HG03575 (cell line): ENCODE measurements at regions not wholly inside any gene's neighbourhood (a gene's known extent, or its start where the extent isn't known, plus 50 kb on each side); places are given as distances from the start of the nearest gene placed in this dataset.
"Not testable (repeated sequence)": the region's sequence is repeated elsewhere in the genome, so short reads cannot be mapped to it uniquely, and the experiment has no call there.

Experiments
- ATAC-seq: cut with Tn5 transposase; IDR thresholded peaks from one replicate; pipeline ENCODE4 v1.9.1; 2021; ENCODE audit not compliant: unreplicated experiment, insufficient number of reproducible peaks, low FRiP score; ENCODE audit errors: extremely low read depth

DNA sequence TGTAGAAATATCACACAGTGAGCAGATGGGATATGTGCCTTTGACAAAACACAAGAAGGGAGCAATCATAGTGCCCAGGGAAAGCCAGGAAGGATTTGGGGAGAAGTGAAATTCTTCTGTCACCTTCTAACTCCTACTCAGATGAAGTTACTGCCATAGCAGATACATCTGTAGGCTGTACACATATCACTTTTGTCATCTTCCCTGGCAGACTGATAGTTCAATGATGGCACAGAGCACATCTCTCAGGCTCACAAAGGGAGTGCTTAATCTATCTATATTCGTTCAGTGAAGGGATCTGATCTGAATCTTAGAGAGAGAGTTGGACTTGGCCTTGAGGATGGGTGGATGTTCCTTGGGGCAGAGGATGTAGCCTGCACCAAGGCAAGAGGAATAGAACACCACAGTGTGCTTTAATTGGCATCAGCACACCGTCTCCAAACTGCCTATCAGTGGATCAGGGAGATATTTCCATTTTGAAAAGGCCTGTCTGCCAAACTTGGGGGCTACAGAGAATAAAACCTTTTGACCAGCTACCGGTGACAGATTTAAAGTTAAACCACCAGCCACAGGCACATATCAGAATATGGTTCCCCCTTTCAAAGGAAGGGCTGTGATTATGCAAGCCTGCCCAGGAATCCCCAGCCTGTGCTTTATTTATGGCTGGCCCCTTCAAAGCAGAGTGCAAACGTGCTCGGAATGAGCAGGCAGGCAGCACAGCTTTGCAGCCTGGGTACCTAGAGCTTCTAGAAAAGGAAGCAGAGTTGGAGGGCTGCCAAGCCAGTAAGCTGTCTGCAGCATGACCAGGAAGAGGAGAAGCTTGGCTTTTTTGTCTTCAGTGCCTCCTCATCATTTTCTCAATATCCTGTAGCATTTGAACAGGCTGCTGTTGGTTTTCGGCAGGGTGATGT, 165.5 kb upstream of the DYRK2 start:
- peak; percentile 40 for ATAC-seq

DNA sequence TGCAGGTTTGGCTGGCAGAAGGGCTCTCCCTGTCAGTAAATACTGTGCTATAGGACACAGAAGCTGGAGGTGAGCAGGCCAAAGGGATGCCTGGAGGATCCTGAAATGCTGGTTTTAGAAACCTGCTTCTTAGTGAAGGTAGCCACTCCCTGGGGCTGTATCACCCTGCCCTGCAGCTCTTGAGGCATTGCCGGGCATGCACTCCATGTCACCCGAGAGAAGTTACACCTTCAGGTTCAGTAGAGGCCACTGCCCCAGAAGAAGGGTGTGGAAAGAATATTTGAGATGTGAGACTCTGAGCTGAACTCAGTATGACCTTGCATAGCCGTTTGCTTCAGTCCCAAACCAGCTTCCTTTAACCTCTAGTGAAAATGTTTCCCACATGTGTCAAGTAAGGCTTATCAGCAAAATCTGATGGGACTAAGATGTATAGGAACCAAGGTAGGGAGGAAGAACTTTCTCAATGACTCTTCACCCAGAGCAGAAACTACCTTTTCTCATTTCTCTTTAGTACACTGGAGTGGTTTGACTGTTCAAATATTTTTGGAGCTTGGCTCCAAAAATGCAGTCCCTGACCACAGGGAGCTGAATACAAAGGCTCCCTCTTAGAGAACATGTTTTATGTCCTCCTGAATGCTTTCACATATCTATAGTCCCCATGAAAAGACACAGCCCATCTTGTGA, 164.5 kb upstream of the DYRK2 start:
- ATAC-seq = no peak

DNA sequence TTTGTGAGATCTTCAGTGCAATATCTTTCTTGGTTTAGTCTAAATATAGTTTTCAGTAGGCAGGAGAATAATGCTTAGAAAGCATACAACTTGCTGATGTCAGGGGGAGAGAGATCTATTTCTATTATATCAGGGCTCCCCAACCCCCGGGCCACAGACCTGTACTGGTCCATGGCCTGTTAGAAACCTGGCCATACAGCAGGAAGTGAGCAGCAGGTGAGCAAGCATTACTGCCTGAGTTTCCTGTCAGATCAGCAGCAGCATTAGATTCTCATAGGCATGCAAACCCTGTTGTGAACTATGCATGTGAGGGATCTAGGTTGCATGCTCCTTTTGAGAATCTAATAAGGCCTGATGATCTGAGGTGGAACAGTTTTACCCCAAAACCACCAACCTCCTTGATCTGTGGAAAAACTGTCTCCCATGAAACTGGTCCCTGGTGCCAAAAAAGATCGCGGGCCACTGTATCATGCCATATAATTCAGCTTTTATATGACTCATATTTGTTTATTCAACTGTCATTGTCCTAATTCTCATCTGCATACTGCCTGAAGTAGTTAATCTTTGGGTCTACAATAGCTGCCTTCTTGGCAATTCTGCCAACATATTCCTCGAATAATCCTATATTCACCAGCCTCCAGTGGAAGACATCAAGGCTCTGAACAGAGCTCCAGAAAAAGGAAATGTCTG, 163.6 kb upstream of the DYRK2 start:
- no peak for ATAC-seq

DNA sequence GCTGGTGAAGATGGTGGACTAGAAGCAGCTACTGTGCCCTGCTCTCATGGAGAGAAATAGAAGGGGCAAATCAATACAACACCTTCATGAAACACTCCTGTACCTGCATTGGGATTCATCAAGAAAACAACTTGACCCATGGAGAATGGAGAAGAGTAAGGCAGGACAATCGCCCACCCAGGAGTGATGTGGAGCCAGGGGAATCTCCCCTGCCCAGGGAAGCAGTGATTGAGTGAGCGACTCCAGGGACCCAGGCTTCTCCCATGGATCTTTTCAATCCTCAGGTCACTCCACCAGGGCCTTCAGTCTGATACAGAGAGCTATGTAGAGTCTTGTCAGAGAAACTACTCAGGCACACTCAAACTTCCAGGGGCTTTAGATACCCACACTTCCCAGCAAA, 161.9 kb upstream of the DYRK2 start:
- ATAC-seq = no peak

DNA sequence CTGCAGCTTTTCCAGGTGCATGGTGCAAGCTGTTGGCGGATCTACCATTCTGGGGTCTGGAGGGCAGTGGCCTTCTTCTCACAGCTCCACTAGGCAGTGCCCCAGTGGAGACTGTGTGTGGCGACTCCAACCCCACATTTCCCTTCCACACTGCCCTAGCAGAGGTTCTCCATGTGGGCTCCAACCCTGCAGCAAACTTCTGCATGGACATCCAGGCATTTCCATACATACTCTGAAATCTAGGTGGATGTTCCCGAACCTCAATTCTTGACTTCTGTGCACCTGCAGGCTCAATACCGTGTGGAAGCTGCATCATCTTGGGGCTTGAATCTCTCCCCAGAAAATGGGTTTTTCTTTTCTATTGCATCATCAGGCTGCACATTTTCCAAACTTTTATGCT, 160.2 kb upstream of the DYRK2 start:
- ATAC-seq = not testable (repeated sequence)

DNA sequence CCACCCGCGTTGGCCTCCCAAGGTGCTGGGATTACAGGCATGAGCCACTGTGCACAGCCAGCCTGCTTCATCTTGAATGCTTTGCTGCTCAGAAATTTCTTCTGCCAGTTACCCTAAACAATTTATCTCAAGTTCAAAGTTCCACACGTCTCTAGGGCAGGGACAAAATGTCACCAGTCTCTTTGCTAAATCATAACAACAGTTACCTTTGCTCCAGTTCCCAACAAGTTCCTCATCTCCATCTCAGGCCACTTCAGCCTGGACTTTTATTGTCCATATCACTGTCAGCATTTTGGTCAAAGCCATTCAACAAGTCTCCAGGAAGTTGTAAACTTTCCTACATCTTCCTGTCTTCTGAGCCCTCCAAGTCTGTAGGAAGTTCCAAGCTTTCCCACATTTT, 159.5 kb upstream of the DYRK2 start:
- ATAC-seq = no peak

DNA sequence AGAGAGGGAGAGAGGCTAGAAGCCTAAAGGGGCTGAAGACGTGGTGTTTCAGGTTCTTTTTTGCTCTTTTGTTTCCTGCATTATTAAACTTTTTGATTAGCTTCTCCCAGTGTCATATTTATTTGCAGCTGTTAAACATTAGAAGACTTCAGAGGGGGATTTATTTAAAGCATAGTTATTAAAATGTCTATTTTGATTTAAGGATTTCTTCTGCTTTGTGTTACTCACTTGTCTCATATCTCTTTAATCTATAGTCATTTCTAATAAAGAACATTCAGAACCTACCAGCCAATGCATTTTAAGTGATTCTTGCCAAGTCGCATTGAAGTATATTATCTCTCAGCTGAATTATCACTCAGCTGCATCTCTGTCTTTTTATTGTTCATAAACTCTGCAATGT, 152.0 kb upstream of the DYRK2 start:
- no peak for ATAC-seq

DNA sequence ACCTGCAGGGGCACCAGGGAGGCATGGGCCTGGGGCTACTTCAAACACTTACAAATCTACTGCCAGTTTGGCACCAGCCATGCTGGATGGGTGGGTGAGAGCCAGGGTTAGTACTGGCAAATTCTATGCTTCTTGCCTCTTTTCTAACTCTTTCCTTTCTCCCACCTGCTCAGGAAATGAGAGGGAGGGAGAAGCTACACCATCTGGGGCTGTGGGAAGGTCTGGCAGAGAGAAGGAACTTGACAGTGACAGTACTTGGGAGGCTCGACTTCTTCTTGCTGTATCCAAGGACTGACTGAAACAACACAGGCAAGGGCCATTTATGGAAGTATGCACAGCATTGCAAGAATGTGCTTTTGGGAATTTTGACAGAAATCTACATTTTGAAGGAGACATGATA, 149.6 kb upstream of the DYRK2 start:
- ATAC-seq = no peak

DNA sequence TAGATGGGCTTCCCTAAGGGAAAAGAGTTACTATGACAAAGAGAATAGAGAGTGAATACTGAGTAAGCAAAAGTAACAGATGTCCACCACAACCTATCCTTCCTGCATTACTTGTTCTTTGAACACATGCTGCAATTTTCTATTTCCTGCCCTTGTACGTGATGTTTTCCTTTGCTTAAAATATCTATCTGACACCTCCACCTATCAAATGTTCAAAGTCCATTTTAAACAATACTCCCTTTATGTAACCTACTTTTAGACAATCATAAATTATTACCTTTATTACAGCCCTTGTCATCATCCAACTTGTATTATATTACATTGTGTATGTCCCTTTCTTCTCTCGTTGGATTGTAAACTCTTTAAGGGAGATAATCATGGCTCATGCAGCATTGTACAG, 147.2 kb upstream of the DYRK2 start:
- no peak for ATAC-seq

DNA sequence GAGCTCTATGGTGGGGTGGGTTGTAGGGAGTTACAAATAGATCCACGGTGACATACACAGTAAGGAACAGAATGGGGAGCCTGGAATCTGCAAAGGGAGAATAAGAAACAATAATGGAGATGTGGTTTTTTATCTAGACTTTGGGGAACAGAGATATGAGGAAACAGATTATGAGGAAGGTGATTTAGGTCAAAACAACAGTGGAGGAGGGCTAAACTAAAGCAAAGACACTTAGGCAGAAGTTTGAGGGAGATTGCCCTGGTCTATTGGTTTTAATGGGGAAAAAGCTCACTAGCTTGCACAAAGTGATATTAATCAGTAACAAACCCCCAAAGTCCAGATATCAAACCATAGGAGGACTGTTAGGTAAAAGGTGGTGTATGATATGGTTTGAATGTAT, 144.5 kb upstream of the DYRK2 start:
- ATAC-seq = no peak

DNA sequence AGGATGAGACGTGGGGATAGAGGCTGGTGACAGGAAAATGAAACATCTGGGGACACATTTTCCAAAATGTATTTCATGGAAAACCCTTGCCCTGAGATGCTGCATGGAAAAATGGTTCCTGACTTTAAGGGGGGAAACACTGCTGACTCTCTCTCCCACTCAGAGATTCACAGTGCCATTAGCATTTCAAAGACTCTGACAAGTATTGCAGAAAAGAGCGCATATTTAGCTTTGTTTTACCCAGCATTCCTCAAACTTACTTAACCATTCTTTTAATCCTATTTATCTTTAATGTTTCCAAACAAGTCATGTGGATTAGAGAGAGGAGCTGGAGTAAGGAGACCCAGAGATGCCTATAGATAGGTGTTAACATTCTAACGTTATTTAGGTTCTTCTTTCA, 141.8 kb upstream of the DYRK2 start:
- ATAC-seq = no peak

DNA sequence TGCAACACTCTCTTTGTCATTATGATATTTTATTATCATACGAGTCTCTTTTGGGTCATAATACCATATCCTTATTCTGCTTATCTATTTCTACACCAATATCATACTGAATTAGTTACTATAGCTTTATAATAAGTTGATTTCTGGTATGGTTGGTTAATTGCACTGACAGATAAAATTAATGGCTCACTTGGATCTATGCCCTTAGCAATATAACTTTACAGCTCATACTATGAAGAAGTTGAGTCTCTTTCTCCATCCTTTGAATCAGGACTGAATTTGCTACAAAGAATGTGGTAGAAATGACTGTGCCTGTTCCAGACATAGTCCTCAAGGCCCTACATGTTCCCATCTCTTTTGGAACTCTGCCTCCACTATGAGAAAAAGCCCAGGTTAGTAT, 139.7 kb upstream of the DYRK2 start:
- ATAC-seq = no peak

DNA sequence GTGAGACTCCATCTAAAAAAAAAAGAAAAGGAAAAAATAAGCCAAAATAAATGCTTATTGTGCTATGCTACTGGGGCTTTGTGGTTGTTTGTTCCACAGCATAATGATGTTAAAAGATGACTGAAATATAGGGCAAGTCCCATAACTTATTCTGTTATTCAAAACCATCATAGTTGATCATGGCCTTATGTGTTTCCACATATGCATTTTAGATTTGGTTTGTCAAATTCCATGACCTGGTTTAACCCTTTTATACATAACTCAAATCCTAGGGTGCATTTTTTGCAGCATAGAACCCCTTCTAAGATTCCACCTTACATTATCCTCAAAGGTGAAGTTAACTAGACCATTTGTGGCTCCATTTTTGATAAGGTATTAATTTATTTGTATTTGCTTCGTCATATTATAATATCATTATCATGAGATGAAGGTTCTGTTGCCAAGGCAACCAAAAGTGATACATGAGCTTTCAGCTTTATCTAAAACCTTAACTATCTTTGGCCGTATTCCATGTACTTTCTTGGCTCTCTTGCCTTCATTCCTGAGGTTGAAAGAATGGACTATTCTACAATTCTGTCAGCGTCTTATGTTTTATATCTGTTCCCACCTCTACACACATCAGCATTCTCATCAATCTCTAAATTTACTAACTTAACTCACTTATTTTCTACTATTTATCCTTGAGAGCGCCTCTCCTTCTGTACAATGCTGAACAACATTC, 138.7 kb upstream of the DYRK2 start:
- ATAC-seq = no peak

DNA sequence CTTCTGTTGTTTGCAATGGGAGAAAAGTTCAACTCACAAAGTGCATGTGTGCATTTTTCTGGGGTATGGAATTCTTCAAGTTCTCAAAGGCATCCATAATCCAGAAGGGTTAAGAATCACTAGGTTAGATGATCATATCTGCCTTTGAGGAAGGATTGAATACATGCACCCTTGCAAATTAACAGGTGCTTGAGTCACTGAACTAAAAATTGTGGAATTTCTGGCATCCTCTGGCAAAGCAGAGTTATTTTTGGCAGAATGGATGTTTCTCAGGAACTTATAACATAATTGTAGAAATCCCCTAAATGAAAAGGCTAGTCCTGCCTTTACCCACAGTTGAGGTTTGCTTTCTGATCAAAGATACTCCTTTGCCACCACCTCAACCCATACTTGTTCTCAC, 136.5 kb upstream of the DYRK2 start:
- ATAC-seq = no peak

DNA sequence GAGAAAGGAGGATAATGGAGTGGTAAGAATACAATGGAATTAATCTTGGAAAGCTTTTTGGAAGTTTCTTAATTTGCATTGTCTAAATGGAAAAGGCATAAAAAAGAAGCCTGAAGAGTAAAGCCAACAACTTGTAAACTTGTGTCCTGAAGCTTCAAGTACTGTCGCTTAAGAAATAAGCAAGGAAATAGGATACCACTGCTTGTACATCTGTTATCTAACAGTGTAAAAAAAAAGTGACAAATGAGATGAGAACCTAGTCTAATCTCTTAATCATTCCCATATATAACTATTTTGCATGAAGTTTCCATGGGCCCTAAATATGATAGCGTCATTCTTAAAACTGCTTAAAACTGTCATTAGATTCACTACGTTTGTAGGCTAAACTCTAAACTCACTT, 134.0 kb upstream of the DYRK2 start:
- ATAC-seq = no peak

DNA sequence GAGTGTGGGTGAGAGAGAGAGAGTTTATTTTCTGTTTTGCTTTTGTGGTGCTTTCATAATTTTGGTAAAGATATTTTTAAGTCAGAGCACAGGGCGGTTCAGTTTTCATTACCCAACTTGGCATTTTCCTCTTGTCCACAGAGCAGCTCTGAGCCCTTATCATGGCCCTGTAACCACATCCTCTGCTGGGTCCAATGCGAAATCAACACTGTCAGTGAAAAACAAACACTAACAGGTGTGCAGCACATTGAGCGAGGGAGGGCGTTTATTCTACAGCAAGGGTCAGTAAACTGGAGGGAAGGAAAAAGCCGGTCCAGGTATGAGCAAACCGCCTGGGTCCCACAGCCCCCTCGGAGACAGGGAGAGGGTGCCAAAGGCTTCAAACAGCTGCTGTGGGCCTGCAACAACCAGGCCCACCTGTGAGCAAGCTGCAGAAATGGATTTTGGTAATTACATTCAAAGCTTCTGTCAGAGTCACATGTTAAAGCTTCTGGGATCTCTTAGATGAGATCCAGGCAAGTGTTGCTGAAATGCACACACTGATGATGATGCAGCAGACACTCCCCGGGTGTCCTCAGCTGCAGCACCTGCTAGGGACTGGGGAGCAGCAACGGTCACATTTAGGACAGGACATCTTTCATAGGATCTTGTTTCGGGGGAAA, 132.7 kb upstream of the DYRK2 start:
- ATAC-seq = peak; percentile 59

DNA sequence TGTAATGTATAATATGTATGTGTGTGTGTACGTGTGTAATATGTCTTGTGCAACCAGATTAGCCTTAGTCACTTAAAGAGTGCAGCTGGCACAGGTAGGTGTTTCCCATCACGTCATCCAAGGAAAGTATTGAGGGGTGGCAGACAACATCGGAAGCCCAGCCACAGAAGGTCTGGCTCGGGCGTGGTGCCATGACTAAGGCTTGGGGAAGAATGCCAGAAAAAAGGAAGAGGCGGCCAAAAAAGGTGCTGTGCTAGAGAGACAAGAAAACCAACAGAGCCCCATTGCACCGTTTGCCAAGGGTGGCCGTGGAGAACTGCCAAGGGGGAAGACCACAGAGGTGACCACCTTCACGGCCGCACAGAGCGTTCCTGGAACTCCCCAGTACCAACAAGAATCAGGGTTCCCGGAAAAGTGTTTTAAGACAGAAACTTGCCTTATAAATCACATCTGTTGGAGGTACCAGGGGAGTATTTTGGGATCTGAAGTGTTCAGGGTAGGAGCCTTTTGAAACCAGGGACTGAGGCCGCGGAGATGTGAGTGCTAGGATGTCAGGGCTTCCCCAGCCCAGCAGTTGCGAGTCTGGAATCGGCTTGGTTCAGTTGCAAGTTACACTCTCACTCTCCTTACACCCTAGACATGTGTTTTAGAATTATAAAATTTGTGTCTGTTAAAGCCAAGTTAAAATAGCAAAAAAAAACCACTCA, 131.2 kb upstream of the DYRK2 start:
- no peak for ATAC-seq
